GM21447 (cell line): ENCODE measurements at regions not wholly inside any gene's neighbourhood (a gene's known extent, or its start where the extent isn't known, plus 50 kb on each side); places are given as distances from the start of the nearest gene placed in this dataset.
"Not testable (repeated sequence)": the region's sequence is repeated elsewhere in the genome, so short reads cannot be mapped to it uniquely, and the experiment has no call there.

ENCODE experiments used
- ATAC-seq: cut with Tn5 transposase; IDR thresholded peaks from one replicate; pipeline ENCODE4 v1.9.1; 2021; ENCODE audit not compliant: unreplicated experiment

- no peak for ATAC-seq
Observed at GRCh38 chr10:84845628-84846261, 517.4 kb downstream of the CCSER2 start.

- no peak for ATAC-seq
Observed at GRCh38 chr10:84846658-84847316, 518.4 kb downstream of the CCSER2 start.

- ATAC-seq: no peak
Observed at GRCh38 chr10:84848967-84849366, 520.6 kb downstream of the CCSER2 start.

GRCh38 chr10:84850826-84851225 lies 522.4 kb downstream of the CCSER2 start:
- no peak for ATAC-seq

- no peak for ATAC-seq
Observed at GRCh38 chr10:84854439-84854838, 526.0 kb downstream of the CCSER2 start.

GRCh38 chr10:84860855-84861254 lies 532.5 kb downstream of the CCSER2 start:
- no peak for ATAC-seq

- ATAC-seq: no peak
Observed at GRCh38 chr10:84862551-84862950, 534.2 kb downstream of the CCSER2 start.

- ATAC-seq: no peak
Observed at GRCh38 chr10:84863675-84864074, 535.3 kb downstream of the CCSER2 start.

GRCh38 chr10:84876116-84876999 lies 548.0 kb downstream of the CCSER2 start:
- no peak for ATAC-seq

- ATAC-seq: no peak
Observed at GRCh38 chr10:84879991-84880390, 551.6 kb downstream of the CCSER2 start.

GRCh38 chr10:84881696-84882095 lies 553.3 kb downstream of the CCSER2 start:
- ATAC-seq: not testable (repeated sequence)

- ATAC-seq: no peak
Observed at GRCh38 chr10:84890706-84891105, 562.3 kb downstream of the CCSER2 start.

GRCh38 chr10:84891631-84892030 lies 563.2 kb downstream of the CCSER2 start:
- ATAC-seq: no peak

- no peak for ATAC-seq
Observed at GRCh38 chr10:84895541-84895940, 567.2 kb downstream of the CCSER2 start.

- ATAC-seq: no peak
Observed at GRCh38 chr10:84896909-84897308, 568.5 kb downstream of the CCSER2 start.

- ATAC-seq: no peak
Observed at GRCh38 chr10:84899268-84899667, 570.9 kb downstream of the CCSER2 start.

- no peak for ATAC-seq
Observed at GRCh38 chr10:84900141-84900540, 571.8 kb downstream of the CCSER2 start.

- no peak for ATAC-seq
Observed at GRCh38 chr10:84901885-84902284, 573.5 kb downstream of the CCSER2 start.

- ATAC-seq: no peak
Observed at GRCh38 chr10:84902553-84902952, 574.2 kb downstream of the CCSER2 start.

- ATAC-seq: no peak
Observed at GRCh38 chr10:84903320-84903719, 574.9 kb downstream of the CCSER2 start.

- no peak for ATAC-seq
Observed at GRCh38 chr10:84907461-84908009, 579.1 kb downstream of the CCSER2 start.

- no peak for ATAC-seq
Observed at GRCh38 chr10:84908491-84908890, 580.1 kb downstream of the CCSER2 start.
